ENCODE measurements at regions not wholly inside any gene's neighbourhood (a gene's known extent, or its start where the extent isn't known, plus 50 kb on each side); places are given as distances from the start of the nearest gene placed in this dataset.
"Not testable (repeated sequence)": the region's sequence is repeated elsewhere in the genome, so short reads cannot be mapped to it uniquely, and the experiment has no call there.

DNA sequence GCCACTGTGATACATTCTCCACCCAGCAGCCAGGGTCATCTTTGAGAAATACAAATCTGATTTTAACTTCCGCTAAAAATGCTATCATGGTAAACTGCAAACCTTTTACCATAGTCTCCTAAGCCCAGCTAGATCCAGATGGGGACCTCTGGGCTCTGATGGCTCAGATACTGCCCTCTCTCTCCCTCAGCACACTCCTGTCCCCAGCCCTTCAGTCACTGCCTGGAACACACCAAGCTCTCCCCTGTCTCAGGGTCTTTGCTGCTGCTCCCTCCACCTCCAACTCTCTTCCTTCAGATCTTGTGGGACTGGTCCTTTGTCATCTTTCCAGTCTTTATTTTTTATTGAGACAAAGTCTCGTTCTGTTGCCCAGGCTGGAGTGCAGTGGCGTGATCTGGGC lies 65.1 kb downstream of the SPRY4 start:
- H3K27me3 Mint-ChIP-seq: no peaks in the 10 kb centered on the region
- H3K27ac Mint-ChIP-seq: no peak overlapping the region
- peaks cover 3% of the 10 kb centered on the region for H3K36me3 Mint-ChIP-seq
- no peaks in the 10 kb centered on the region for H3K4me1 Mint-ChIP-seq
- no peak overlapping the region for H3K4me3 Mint-ChIP-seq
- H3K9me3 Mint-ChIP-seq: no peaks in the 10 kb centered on the region

DNA sequence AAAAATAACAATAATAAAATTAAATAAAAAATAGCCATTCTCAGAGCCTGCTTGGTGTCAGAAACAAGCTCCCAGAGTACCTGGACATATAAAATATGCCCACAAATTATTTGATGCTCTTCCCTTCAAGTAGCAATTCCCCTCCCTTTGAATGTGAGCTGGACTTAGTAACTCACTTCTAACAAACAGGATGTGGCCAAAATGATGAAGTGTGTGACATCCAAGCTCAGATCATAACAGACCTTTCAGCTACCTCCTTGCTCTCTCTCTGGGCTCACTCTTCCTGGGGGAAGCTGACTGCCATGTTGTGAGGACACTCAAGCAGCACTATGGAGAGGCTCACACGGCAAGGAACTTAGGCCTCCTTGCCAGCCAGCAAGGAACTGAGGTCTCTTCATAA lies 69.0 kb downstream of the SPRY4 start:
- Mint-ChIP-seq H3K27me3 (no peaks in the 10 kb centered on the region), H3K4me1 (no peaks in the 10 kb centered on the region), H3K27ac (no peak overlapping the region), H3K36me3 (peaks cover 3% of the 10 kb centered on the region), H3K4me3 (no peak overlapping the region), H3K9me3 (no peaks in the 10 kb centered on the region)

DNA sequence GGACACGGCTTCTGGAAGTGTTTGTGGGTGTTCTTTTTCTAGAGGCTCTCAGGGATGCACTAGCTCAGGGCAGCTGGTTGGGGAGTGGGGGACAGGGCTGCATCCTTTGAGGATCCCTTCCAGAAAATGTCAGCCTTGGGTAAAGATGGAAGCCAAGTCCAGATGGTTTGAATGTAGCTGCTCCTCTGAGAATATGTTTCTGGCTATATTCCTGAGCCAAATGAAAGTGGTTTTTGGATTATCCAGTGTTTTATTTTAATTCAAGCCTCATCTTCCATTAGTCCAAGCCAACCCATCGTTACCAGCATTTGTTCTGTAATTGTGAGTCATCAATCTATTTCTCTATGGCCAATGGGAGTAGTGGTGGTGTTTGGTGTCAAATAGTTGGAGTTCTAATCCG lies 70.4 kb downstream of the SPRY4 start:
- Mint-ChIP-seq H3K27ac (no peak overlapping the region), H3K36me3 (peaks cover 3% of the 10 kb centered on the region), H3K4me3 (no peak overlapping the region), H3K4me1 (no peaks in the 10 kb centered on the region), H3K9me3 (no peaks in the 10 kb centered on the region), H3K27me3 (no peaks in the 10 kb centered on the region)

DNA sequence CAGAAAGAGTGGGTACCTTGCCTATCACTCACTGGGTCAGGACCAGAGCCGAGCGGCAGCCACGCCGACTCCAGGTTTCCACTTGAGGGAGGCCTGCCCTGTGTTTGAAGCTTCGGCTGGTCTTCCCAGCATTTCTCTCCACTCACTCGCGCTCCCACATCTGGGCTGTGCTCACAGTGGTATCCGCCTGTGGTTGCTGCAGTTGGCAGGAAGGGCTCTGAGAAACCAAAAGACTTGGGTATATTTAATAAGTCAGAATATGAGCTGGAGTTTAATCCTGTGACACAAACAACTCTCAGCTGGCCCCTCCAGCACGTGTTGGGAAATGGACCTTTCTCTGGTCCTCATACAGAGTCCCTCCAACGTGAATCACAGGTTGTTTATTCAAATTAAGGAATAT lies 70.9 kb downstream of the SPRY4 start:
- peaks cover 3% of the 10 kb centered on the region for H3K36me3 Mint-ChIP-seq
- no peaks in the 10 kb centered on the region for H3K4me1 Mint-ChIP-seq
- H3K4me3 Mint-ChIP-seq: no peak overlapping the region
- no peaks in the 10 kb centered on the region for H3K27me3 Mint-ChIP-seq
- H3K27ac Mint-ChIP-seq: no peak overlapping the region
- H3K9me3 Mint-ChIP-seq: no peaks in the 10 kb centered on the region

DNA sequence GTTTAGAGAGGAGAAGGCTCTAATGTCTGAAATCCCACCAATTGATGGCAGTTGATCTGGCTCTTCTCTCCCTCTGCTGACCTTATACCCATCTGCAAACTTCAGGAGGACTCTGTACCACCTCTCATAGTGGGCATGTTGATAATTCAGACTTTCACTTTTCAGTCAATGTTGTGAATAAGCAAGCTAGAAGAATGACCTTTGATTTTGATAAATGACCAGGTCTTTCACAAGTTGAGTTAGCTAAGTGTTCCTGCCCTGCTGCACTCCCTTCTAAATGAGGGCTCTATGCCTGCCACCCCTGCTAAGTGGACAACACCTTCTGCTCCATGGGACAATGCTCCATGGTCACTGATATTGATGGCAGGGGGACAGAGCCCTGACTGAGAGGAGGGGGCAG lies 74.7 kb downstream of the SPRY4 start:
- Mint-ChIP-seq H3K9me3 (no peaks in the 10 kb centered on the region), H3K36me3 (no peaks in the 10 kb centered on the region), H3K4me1 (no peaks in the 10 kb centered on the region), H3K27me3 (no peaks in the 10 kb centered on the region), H3K27ac (peak overlapping the region; percentile 35), H3K4me3 (no peak overlapping the region)

DNA sequence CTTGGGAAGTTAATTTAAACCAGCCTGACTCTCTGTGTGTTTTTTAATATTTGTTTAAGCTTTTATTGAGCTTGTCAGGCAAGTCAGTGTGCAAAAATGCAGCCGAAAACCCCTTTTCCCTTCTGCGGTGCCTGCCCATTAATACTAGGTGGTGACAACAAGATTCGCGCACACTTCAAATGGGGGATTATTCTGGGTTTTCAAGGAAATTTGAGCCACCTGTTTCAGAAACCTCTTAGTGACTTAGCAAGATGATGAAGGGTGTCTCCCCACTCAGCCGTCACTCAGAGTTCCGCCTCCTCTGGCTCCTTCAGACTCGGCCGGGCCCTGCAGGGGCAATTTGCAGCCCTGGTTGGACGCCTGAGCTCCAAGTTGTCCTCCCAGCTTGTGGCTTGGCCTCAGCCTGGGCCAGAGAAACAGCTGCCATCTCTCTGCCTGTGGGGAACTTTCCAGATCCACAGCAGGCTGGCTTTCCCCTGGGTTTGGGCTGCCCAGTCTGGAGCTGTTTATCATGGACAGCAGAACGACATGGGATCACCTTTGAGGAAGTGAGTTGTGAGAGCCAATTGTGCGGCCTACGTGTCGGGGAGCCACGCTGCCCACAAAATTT lies 75.9 kb downstream of the SPRY4 start:
- H3K4me3 Mint-ChIP-seq: no peak overlapping the region
- H3K36me3 Mint-ChIP-seq: no peaks in the 10 kb centered on the region
- H3K4me1 Mint-ChIP-seq: no peaks in the 10 kb centered on the region
- no peaks in the 10 kb centered on the region for H3K9me3 Mint-ChIP-seq
- H3K27ac Mint-ChIP-seq: no peak overlapping the region
- no peaks in the 10 kb centered on the region for H3K27me3 Mint-ChIP-seq

DNA sequence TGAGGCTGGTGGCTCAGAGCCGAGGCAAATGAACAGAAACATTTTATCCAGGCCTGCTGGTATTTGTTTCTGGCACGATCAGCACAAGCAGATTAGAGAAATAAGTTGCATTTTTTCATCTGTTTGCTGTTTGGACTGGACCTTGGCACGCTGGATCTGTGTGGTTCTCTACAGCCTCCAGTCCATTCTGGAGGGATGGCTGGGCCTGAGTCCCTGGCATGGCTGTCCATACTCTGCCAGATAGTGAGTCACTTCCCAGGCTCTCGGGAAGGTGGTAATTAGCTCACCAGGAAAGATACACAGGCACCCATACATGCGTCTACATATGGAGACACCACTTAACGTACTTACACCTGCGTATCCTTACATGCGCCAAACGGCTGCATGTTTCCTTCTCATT lies 78.6 kb downstream of the SPRY4 start:
- Mint-ChIP-seq H3K9me3 (no peaks in the 10 kb centered on the region), H3K36me3 (peaks cover 1% of the 10 kb centered on the region), H3K27me3 (no peaks in the 10 kb centered on the region), H3K4me3 (no peak overlapping the region), H3K27ac (peak overlapping the region; percentile 12), H3K4me1 (no peaks in the 10 kb centered on the region)

DNA sequence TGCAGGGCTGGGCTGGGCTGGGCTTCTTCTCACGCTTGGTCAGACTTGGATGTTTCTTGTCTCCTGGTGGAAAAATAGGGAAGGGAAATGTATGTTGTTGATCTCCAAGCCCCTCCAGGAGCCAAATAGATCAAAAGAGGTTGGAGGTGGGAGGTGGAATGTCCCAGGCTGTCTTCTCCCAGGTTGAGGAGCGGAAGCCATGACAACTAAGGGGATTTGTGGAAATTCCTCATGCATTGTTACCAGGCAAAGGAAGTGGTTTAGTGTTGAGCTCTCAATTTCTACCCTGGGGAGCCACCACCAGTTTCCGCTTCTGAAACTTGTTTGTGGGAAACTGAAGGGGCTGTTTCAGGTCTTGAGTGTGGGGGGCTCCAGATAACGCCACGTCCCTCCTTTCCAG lies 79.0 kb downstream of the SPRY4 start:
- no peaks in the 10 kb centered on the region for H3K4me1 Mint-ChIP-seq

DNA sequence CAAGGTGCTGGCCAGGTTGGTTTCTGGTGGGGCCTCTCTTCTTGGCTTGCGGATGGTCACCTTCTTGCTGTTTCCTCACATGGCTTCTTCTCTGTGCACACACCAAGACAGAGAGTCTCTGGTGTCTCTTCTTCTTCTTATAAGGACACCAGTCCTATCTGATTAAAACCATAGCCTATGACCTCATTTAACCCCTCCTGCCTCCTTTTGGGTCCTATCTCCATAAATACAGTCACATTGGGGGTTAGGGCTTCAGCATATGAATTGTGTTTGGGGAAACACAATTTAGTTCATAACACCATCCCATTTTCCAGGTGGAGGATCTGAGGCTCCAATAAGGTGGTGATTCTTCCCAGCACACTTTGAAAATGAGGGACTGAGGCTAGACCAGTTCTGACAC lies 80.4 kb downstream of the SPRY4 start:
- Mint-ChIP-seq H3K36me3 (peaks cover 1% of the 10 kb centered on the region), H3K4me1 (no peaks in the 10 kb centered on the region), H3K4me3 (no peak overlapping the region), H3K9me3 (no peaks in the 10 kb centered on the region), H3K27ac (no peak overlapping the region), H3K27me3 (no peaks in the 10 kb centered on the region)

More for the DNA sequence above, 79.0 kb downstream of the SPRY4 start:
- Mint-ChIP-seq H3K4me3 (no peak overlapping the region), H3K9me3 (no peaks in the 10 kb centered on the region), H3K27ac (no peak overlapping the region), H3K27me3 (no peaks in the 10 kb centered on the region), H3K36me3 (peaks cover 1% of the 10 kb centered on the region)

DNA sequence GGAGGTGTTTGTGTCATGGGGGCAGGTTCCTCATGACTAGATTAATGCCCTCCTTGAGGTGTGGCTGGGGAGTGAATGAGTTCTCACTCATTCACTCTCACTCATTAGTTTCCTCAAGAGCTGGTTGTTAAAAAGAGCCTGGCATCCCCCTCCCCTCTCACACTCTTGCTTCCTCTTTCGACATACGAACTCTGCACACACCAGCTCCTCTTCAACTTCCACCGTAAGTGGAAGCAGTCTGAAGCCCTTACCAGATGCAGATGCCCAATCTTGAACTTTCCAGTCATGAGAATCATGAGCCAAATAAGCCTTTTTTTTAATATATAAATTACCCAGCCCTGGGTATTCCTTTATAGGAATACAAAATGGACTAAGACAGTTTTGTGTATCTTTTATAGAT lies 82.5 kb downstream of the SPRY4 start:
- Mint-ChIP-seq H3K27me3 (no peaks in the 10 kb centered on the region), H3K4me1 (no peaks in the 10 kb centered on the region), H3K9me3 (no peaks in the 10 kb centered on the region), H3K4me3 (no peak overlapping the region), H3K36me3 (peaks cover 3% of the 10 kb centered on the region), H3K27ac (no peak overlapping the region)

DNA sequence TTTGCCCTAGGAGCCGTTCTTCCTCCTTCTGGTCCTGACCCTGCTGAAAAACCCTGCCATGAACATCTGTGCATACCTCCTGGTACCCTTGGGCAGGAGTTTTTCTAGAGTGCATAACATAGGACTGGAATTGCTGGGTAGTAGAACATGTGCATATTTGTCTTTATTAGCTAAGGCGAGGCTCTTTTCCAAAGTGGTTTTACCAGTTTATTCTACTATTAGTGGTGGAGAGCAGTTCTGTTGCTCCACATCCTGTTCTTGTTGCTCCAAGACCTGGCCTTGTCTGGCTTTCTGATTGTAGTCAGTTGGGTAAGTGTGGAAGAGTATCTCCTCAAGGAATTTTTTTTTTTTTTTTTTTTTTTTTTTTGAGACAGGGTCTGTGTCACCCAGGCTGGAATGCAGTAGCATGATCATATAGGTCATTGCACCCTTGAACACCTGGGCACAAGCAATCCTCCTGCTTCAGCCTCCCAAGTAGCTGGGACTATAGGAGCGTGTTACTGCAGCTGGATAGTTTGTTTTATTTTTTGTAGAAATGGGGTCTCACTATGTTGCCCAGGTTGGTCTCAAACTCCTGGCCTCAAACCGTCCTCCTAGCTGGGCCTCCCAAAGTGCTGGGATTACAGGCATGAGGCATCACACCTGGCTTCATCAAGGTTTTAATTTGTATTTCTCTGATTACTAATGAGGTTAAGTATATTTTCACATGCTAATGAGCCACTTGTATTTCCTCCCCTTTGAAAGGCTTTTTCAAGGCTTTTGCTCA lies 85.2 kb downstream of the SPRY4 start:
- Mint-ChIP-seq H3K4me1 (peaks cover 7% of the 10 kb centered on the region), H3K36me3 (peaks cover 3% of the 10 kb centered on the region), H3K27me3 (no peaks in the 10 kb centered on the region), H3K27ac (no peak overlapping the region), H3K4me3 (no peak overlapping the region), H3K9me3 (no peaks in the 10 kb centered on the region)

DNA sequence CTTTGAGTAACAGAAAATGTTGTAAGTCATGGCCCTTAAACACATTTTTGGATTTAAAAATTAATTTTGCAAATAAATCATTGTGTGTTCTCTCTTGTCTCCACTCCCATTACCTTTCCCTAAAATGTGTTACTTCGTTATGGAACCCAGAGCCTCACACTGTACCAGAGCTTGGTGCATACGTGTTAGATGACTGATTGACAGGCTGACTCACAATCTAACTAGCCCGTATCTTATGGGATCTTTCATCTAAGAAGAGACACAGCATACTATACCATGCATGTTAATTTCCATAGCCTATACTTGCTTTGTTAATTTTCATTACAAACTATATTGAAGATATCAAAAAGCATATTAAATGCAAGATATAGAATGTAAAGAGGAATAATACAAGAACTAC lies 87.1 kb downstream of the SPRY4 start:
- Mint-ChIP-seq H3K36me3 (peaks cover 1% of the 10 kb centered on the region), H3K9me3 (no peaks in the 10 kb centered on the region), H3K4me3 (no peak overlapping the region), H3K27me3 (no peaks in the 10 kb centered on the region), H3K27ac (no peak overlapping the region), H3K4me1 (peaks cover 14% of the 10 kb centered on the region)

DNA sequence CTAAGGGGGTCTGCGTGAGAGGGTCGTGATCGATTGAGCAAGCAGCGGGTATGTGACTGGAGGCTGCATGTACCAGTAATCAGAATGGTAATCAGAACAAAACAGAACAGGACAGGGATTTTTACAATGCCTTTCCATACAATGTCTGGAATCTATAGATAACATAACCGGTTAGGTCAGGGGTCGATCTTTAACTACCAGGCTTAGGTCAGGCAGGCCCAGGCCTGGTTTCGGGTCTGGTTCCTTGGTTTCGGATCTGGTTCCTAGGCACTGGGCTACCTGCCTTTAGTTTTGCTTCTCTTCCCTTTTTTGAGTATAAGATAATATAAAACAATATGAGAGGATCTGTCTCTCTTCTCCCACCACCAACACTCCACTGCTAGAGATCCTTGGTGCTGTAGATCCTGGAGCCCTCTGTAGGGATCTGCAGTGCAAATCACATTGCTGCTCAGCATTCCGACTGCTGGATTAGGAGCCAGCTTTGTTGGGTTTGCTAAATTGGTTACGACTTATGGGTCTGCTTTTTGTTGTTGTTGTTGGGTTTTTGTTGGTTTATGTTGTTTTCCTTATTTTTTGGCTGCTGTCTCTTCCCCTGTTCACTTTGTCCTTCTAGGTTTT lies 88.0 kb downstream of the SPRY4 start:
- peaks cover 14% of the 10 kb centered on the region for H3K4me1 Mint-ChIP-seq
- H3K4me3 Mint-ChIP-seq, H3K9me3 Mint-ChIP-seq, H3K27me3 Mint-ChIP-seq, H3K36me3 Mint-ChIP-seq: not testable (repeated sequence)
- H3K27ac Mint-ChIP-seq: peak overlapping the region; percentile 19

DNA sequence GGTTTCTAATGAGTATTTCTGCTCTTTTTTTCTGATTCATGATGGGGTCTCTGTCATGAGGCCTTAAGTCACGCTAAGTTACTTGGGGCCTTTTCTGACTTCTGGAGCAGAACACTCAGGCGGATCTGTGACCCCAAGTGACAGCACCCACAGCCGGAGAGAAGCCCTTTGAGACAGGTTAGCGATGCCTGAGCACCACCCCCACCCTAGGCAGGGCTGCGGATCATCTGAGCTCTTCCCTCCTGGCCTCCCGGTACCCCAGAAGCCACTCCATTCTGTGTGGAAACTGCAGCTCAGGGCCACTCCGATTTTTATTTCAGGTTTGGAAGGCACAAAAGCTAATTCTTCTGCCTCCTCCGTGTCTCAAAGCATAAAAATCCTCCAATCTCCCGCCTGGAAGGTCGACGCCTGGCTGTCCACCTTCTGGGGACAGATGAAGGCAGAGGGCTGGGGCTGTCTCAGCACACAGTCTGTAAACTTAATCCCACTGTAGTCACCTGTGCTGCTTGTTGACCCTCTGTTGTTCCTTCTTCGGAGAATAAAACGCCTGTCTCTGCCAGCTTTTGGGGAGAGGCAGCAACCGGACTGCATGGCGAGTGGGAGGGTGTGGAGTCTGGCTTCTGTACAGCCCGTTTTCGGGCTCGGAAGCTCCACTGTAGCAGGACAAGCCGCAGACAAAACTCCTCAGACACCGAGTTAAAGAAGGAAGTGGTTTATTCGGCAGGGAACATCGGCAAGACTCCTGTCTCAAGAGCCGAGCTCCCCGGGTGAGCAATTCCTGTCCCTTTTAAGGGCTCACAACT lies 88.8 kb downstream of the SPRY4 start:
- peaks cover 1% of the 10 kb centered on the region for H3K36me3 Mint-ChIP-seq
- H3K4me3 Mint-ChIP-seq: no peak overlapping the region
- H3K9me3 Mint-ChIP-seq: no peaks in the 10 kb centered on the region
- peak overlapping the region; percentile 56 for H3K27ac Mint-ChIP-seq
- H3K4me1 Mint-ChIP-seq: peaks cover 14% of the 10 kb centered on the region
- H3K27me3 Mint-ChIP-seq: no peaks in the 10 kb centered on the region

DNA sequence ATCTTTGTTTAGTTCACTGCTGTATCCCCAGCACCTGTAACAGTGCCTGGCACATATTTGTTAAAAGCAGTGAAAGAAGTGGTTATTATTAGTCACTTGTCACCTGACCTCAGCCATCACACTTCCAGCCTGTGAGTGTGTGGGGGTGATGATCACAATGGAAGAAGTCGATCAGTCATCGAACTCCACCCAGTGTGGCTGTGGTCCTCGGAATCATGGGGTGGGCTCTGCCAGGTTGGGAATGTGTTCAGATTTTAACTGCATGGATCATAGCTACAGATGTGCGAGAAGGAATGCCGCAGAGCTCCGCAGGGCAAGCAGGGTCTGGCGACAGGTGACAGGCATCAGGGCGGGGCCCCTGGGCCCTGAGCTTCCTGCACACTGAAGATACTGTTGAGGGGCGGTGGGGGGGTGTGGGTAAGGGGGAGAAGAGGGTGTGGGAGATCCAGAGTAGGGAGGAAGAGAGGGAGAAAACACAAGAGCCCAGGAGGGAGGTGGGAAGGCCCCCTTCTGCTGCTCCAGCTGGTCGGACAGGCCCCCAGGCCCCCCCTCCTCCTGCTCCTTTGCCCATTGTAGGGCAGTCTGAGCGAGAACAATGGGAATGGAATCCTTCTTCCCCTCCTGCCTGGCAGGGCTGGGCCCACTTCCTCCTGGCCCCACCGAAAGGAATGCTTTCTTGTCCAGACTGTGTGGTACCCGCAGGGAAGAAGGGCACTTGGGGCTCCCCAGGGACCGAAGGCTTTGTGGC lies 89.6 kb downstream of the SPRY4 start:
- peaks cover 14% of the 10 kb centered on the region for H3K4me1 Mint-ChIP-seq
- H3K36me3 Mint-ChIP-seq: peaks cover 1% of the 10 kb centered on the region
- H3K27ac Mint-ChIP-seq: peak overlapping the region; percentile 62
- no peaks in the 10 kb centered on the region for H3K9me3 Mint-ChIP-seq
- H3K27me3 Mint-ChIP-seq: no peaks in the 10 kb centered on the region
- no peak overlapping the region for H3K4me3 Mint-ChIP-seq

Data from activated naive CD4-positive, alpha-beta T cell treated with anti-CD3 and anti-CD28 coated beads, Interleukin-2, amount 50 U/mL, for 24 hours (primary cell).